GM23248 (cell line): ENCODE measurements at regions not wholly inside any gene's neighbourhood (a gene's known extent, or its start where the extent isn't known, plus 50 kb on each side); places are given as distances from the start of the nearest gene placed in this dataset.

Experiments used
- EZH2 ChIP-seq: fragments of 200-600 bp; sonication (generic); IDR thresholded peaks from 2 replicates; pipeline ENCODE4 v1.6.1; 2018; ENCODE audit warnings: antibody characterized with exemption, mild to moderate bottlenecking; ENCODE audit not compliant: insufficient read depth, poor library complexity, severe bottlenecking
- EZH2phosphoT487 ChIP-seq: fragments of 200-600 bp; sonication (generic); IDR thresholded peaks from 2 replicates; pipeline ENCODE4 v1.6.1; 2018; ENCODE audit warnings: antibody characterized with exemption, moderate library complexity, mild to moderate bottlenecking, low read depth; ENCODE audit not compliant: insufficient read depth

DNA sequence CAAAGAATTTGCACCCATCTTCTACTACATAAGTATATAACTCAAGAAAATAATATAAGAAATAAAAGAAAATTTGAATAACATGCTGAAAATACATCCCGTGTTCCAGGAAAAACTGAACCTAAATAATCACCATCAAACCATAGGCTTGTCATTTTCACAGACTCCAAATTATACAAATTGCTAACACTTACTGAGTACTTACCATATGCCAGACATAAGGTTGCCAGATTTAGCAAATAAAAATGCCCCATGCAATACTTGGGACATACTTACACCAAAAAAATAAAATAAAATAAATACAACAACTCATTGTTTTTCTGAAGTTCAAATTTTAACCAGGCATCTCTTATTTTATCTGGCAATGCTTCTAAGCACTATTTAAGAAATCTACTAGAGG, 760.4 kb upstream of the SEMA6D start:
- TF ChIP-seq EZH2 (no peak), EZH2phosphoT487 (no peak)
